ENCODE measurements at regions not wholly inside any gene's neighbourhood (a gene's known extent, or its start where the extent isn't known, plus 50 kb on each side); places are given as distances from the start of the nearest gene placed in this dataset.
"Not testable (repeated sequence)": the region's sequence is repeated elsewhere in the genome, so short reads cannot be mapped to it uniquely, and the experiment has no call there.

DNA sequence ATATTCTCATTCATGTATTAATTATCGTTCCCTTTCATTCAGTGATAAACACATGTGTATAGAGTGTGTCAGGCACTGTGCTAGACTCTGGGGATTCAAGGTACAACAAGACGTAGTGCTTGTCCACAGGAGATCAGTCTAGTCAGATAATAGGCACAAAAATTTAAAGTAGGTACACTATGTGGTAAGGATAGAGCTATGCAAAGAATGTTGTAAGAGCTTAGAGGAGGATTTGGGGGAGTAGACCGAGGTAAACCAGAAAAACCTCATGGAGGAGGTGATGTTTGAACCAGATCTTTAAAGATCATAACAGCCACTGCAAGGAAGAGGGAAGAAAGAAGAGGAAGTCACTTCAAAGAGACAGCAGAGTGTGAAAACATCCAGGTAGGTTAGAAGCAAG, 256.9 kb upstream of the DDX18 start:
- no peaks in the 10 kb centered on the region for H3K36me3 Mint-ChIP-seq
- DNase-seq (ENCODE audit: low spot score in 2 of 2) (no peak), ATAC-seq (no peak)
- peaks cover 5% of the 10 kb centered on the region for H3K9me3 Mint-ChIP-seq
- no peaks in the 10 kb centered on the region for H3K4me1 Mint-ChIP-seq
- H3K27ac Mint-ChIP-seq = no peak overlapping the region
- no peak overlapping the region for H3K4me3 Mint-ChIP-seq

DNA sequence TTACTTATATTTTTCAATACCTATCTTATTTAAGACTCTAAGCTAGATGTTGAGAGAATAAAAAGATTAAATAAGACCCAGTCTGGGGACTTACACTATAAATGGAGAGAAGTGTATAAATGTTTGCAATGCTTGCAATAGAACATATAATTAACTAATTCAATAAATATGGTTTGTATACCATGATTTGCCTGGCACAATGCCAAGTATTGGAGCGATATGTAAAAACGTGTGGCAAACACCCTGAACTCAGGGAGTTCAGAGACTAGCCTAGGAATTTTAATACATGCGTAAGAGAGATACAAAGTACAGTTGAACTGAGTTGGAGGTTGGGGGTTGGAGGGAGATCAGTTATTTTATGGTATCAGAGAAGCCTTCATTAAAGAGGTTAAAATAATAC, 251.8 kb upstream of the DDX18 start:
- DNase-seq (ENCODE audit: low spot score in 2 of 2) (no peak), ATAC-seq (no peak)
- H3K27ac Mint-ChIP-seq = no peak overlapping the region
- H3K4me3 Mint-ChIP-seq = no peak overlapping the region
- H3K36me3 Mint-ChIP-seq = no peaks in the 10 kb centered on the region
- H3K4me1 Mint-ChIP-seq = no peaks in the 10 kb centered on the region
- peaks cover 7% of the 10 kb centered on the region for H3K9me3 Mint-ChIP-seq

DNA sequence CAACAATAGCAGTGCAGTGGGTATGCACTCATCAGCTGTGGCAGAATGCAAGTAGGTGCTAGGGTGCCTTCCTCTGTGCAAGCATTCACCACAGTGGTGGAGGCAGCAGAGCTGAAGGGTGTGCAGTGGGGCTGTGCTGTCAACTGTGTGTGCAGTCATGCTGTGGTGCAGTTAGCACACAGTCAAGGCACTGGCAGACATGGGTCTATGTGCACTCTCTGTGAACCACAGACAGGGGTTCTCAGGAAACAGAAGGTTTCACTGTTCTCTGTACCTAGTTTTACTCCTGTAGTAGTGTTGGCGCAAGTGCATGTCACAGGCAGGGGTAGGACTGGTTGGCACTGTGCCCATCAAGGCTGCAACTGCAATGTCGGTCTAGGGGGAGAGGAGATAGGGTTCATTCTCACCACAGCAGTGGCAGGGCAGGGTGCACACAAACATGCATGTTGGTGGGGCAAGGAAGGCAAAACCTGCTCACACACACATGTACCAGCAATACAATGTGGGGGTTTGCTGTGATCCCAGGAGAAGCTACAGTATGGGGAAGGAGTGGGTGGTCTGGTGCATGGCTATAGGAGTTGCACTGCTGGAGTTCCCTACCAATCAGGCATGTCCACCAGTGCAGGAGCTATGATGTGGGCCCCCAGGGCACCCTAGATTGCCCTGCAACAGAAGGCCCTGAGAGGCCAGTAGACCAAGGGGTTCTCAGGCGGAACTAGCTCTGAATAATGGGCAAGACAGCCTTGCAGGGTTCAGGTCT, 242.7 kb upstream of the DDX18 start:
- Mint-ChIP-seq H3K27ac (no peak overlapping the region), H3K36me3 (no peaks in the 10 kb centered on the region), H3K4me1 (no peaks in the 10 kb centered on the region), H3K4me3 (no peak overlapping the region), H3K9me3 (peaks cover 15% of the 10 kb centered on the region)
- ATAC-seq = no peak
- no peak for DNase-seq (ENCODE audit: low spot score in 2 of 2)

DNA sequence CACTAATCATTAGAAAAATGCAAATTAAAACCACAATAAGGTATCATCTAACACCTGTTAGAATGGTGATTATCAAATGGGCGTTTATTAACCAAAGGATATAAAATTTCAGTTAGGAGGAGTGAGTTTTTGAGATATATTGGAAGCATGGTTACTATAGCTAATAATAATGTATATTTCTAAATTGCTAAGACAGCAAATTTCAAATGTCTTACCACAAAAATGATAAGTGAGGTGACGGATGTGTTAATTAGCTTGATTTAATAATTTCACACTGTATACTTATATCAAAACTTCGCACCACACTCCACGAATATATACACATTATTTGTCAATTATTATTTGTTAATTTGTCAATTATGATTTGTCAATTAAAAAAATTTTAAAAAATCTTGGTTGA, 227.2 kb upstream of the DDX18 start:
- no peak overlapping the region for H3K27ac Mint-ChIP-seq
- DNase-seq (ENCODE audit: low spot score in 2 of 2) (no peak), ATAC-seq (no peak)
- no peak overlapping the region for H3K4me3 Mint-ChIP-seq
- no peaks in the 10 kb centered on the region for H3K36me3 Mint-ChIP-seq
- H3K4me1 Mint-ChIP-seq = no peaks in the 10 kb centered on the region
- H3K9me3 Mint-ChIP-seq = peaks cover 10% of the 10 kb centered on the region

DNA sequence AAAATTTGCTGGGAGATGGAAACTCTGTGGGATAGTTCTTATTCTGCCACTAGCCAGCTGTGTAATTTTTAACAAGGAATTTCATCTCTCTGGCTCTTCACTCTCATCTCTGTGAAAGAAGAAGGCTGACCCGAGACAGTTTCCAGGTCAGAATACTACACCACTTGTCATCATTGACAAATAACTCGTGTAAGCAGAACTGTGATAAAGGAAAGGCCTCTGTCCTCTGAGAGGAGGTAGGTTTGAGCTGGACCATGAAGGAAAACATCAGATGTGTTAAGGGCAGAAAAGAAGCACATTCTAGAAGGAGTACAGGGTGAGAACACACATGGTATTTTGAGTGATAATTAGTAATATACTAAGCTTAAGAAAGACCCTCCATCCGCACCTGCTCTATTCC, 211.4 kb upstream of the DDX18 start:
- Mint-ChIP-seq H3K36me3 (no peaks in the 10 kb centered on the region), H3K27ac (no peak overlapping the region), H3K9me3 (peaks cover 7% of the 10 kb centered on the region), H3K4me1 (no peaks in the 10 kb centered on the region), H3K4me3 (no peak overlapping the region)
- DNase-seq (ENCODE audit: low spot score in 2 of 2) (no peak), ATAC-seq (no peak)

DNA sequence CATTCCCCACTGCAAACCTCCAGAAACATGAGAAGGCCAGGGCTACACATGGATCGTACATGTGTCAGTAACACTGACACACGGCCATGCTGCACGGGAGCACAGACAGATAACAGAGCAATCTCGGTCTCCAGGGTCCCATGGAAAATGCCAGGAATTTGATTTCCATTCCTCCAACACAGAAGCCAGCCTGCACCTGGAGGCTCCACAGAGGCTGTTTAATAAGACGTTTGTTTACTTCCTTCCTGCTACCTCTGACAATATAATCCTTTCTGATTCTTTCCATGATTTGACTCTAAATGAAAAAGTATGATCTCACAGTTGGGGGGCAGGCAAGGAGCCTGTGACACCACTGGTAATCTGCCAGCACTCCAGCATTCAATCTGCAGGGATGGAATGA, 210.9 kb upstream of the DDX18 start:
- no peak overlapping the region for H3K4me3 Mint-ChIP-seq
- no peaks in the 10 kb centered on the region for H3K4me1 Mint-ChIP-seq
- ATAC-seq (no peak), DNase-seq (ENCODE audit: low spot score in 2 of 2) (no peak)
- H3K36me3 Mint-ChIP-seq = no peaks in the 10 kb centered on the region
- H3K9me3 Mint-ChIP-seq = peaks cover 6% of the 10 kb centered on the region
- no peak overlapping the region for H3K27ac Mint-ChIP-seq

DNA sequence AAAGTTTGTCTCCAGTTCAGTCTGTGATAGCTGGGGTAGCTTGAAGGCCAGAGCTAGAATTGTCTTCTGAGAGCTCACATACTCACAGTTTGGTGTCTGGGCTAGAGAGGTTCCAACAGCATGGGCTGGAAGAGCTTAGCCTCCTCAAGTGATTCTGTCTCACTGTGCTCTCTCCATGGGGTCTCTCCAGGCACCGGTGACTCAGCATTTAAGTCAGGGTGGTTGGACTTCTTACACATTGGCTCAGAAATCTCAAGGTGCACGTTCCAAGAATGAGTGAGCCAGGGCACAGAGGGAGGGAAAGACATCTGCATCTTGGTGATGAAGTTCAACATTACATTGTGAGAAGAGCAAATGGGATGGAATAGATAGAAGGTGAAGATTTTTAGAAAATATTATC, 207.3 kb upstream of the DDX18 start:
- peaks cover 4% of the 10 kb centered on the region for H3K9me3 Mint-ChIP-seq
- no peak for DNase-seq (ENCODE audit: low spot score in 2 of 2)
- ATAC-seq = no peak
- no peak overlapping the region for H3K27ac Mint-ChIP-seq
- no peak overlapping the region for H3K4me3 Mint-ChIP-seq
- H3K36me3 Mint-ChIP-seq = no peaks in the 10 kb centered on the region
- no peaks in the 10 kb centered on the region for H3K4me1 Mint-ChIP-seq

DNA sequence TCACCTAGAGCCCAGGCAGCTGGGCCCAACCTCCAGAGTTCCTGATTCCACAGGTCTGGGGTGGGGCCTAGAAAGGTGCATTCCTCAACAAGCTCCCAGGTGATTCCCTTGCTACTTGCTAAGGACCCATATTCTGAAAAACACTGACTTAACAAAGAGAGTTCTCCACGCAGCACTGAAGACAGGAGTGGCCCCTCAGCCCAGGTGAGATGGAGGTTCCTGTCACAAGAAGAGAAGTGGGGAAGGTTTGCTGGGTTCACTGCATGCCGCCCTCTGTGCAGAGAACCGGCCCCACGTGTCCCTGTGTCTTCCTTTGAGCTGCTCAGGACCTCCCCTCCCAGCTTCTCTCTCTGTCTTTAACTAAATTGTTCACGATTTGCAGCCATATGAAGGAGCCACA, 201.4 kb upstream of the DDX18 start:
- DNase-seq (ENCODE audit: low spot score in 2 of 2) (no peak), ATAC-seq (no peak)
- Mint-ChIP-seq H3K36me3 (no peaks in the 10 kb centered on the region), H3K9me3 (peaks cover 12% of the 10 kb centered on the region), H3K27ac (no peak overlapping the region), H3K4me1 (no peaks in the 10 kb centered on the region), H3K4me3 (no peak overlapping the region)

DNA sequence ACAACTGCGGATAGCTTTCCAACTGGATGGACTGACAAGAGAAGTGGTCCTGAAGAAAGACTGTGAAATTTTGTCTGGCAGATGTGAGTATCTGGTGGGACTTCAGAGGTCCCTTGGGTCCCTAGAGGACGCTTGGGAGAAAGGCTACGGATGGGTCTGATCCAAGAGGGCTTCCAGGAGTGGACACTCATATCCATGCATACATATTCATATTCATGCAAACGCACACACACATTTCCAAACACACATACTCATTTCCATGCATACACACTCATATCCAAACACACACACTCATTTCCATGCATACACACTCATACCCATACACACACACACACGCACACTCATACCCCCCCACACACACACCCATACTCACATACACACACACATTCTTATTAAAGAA, 200.2 kb upstream of the DDX18 start:
- H3K36me3 Mint-ChIP-seq = no peaks in the 10 kb centered on the region
- ATAC-seq (no peak), DNase-seq (ENCODE audit: low spot score in 2 of 2) (no peak)
- no peaks in the 10 kb centered on the region for H3K4me1 Mint-ChIP-seq
- H3K27ac Mint-ChIP-seq = no peak overlapping the region
- no peak overlapping the region for H3K4me3 Mint-ChIP-seq
- H3K9me3 Mint-ChIP-seq = peaks cover 12% of the 10 kb centered on the region

DNA sequence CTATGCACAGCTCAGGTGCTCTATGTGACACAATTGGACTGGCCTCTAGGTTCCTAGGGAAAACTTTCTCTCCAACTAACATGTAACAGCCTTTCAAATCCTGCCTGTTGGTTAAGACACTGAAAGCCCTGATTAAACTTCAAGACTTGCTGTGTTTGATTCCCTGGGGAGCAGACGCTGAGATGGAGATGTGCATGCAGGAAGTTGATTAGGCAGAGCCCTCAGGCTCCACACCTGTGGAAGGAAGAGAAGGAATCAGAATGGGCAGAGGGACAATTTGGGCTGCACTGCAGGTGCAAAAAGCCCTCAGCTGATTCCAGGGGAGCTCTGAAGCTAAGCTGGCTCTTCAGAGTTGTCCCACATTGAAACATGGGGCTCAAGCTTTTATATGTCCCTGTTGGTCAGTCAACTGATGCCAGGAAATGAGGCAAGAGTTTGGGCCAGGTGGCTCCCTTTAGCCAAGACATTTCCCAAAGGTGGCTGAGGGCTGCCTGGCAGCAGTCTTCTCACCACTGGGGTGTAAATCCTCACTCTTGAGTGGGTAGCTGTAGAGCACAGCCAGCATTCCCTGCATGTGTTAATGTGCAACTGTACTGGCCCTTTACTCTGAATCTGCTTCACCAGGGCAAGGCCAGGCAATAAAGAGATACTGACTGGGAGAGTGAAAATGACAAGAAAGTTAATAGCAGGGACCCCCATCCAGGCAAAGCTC, 199.5 kb upstream of the DDX18 start:
- Mint-ChIP-seq H3K4me1 (no peaks in the 10 kb centered on the region), H3K36me3 (no peaks in the 10 kb centered on the region), H3K27ac (no peak overlapping the region), H3K9me3 (peaks cover 7% of the 10 kb centered on the region), H3K4me3 (no peak overlapping the region)
- ATAC-seq (no peak), DNase-seq (ENCODE audit: low spot score in 2 of 2) (no peak)

DNA sequence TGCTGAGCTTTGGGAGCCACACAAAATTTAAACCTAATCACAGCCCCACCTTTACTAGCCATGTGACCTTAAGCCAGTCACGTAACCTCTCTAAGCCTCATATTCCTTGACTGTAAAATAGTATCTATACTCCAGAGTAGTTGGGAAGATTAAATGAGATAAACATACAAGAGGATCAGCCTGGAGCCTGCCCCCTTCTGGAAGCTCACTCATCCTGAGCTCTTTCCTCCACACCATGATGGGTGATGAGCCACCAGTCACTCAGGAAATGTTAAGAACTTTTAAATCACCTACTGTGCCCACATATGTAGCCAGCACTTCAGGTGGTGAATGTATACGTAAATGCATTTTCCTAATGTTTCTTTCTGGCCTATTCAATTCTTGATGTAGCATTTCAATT, 195.9 kb upstream of the DDX18 start:
- Mint-ChIP-seq H3K4me1 (no peaks in the 10 kb centered on the region), H3K27ac (no peak overlapping the region), H3K9me3 (peaks cover 7% of the 10 kb centered on the region), H3K4me3 (no peak overlapping the region), H3K36me3 (no peaks in the 10 kb centered on the region)
- no peak for DNase-seq (ENCODE audit: low spot score in 2 of 2)
- no peak for ATAC-seq

DNA sequence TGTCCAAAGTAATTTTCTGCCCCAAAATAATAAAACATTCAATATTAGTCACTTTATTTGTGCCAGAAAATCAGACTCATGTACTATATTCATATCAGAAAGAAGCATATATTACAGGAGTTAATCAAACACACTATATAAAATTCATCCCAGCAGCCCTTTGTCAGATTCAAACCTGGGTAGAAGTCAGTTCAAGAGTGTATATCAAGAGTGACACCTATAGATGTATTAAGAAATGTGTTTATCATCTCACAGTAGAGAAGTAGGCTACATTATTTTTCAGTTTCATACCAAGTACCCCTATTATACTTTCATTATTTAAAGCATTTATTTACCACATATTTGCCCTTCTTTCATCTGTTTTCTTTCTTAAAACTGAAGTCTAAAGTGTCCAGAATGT, 193.2 kb upstream of the DDX18 start:
- Mint-ChIP-seq H3K4me3 (no peak overlapping the region), H3K27ac (no peak overlapping the region), H3K36me3 (no peaks in the 10 kb centered on the region), H3K9me3 (peaks cover 5% of the 10 kb centered on the region), H3K4me1 (no peaks in the 10 kb centered on the region)
- DNase-seq (ENCODE audit: low spot score in 2 of 2) (no peak), ATAC-seq (no peak)

DNA sequence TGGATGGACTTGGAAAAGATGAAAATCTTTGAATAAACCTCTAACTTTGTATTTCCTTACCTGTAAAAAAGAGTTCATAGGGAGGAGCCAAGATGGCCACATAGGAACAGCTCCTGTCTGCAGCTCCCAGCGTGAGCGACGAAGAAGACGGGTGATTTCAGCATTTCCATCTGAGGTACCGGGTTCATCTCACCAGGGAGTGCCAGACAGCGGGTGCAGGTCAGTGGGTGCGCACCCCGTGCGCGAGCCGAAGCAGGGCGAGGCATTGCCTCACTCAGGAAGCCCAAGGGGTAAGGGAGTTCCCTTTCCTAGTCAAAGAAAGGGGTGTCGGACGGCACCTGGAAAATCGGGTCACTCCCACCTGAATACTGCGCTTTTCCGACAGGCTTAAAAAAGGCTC, 191.3 kb upstream of the DDX18 start:
- not testable (repeated sequence) for ATAC-seq

DNA sequence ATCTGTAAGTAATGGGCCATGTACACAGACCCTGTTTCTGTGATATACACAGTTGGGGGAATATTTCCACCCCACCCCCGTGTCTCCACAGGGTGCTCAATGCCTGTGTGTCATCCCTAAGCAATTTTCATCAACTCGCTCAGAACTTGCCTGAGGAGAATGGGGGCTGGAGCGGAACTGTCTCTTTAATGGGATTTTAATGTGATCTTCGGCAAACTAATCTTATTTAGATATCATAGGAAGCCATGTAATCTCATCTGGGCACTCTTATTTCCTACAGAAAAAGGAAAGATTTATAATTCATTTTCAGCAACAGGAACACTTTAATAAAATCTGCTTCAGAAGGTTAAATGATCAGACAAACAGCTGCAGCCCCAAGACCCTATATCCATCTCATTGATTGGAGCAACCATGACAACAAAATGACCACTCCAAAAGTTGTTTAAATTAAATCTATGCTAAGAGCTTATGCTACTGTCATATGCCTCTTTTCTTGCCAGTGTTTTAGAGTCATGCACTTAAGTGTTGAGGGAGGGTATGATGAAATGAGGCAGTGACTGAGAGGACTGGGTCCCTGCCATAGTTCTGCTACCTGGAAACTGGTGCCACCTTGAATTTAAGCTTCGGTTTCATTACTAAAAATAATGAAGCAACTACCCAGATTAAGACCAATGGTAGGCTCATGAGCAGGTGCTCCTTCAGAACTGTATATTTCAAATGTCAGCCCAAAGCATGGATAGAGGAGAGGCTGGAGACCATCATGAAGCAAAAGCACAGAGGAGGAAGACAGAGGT, 183.1 kb upstream of the DDX18 start:
- Mint-ChIP-seq H3K4me3 (no peak overlapping the region), H3K9me3 (no peaks in the 10 kb centered on the region), H3K36me3 (no peaks in the 10 kb centered on the region), H3K27ac (no peak overlapping the region), H3K4me1 (no peaks in the 10 kb centered on the region)
- DNase-seq (ENCODE audit: low spot score in 2 of 2) (no peak), ATAC-seq (no peak)

More for the DNA sequence above, 191.3 kb upstream of the DDX18 start:
- not testable (repeated sequence) for H3K4me3 Mint-ChIP-seq; H3K9me3 Mint-ChIP-seq; H3K27ac Mint-ChIP-seq; H3K36me3 Mint-ChIP-seq; DNase-seq (ENCODE audit: low spot score in 2 of 2); H3K4me1 Mint-ChIP-seq

DNA sequence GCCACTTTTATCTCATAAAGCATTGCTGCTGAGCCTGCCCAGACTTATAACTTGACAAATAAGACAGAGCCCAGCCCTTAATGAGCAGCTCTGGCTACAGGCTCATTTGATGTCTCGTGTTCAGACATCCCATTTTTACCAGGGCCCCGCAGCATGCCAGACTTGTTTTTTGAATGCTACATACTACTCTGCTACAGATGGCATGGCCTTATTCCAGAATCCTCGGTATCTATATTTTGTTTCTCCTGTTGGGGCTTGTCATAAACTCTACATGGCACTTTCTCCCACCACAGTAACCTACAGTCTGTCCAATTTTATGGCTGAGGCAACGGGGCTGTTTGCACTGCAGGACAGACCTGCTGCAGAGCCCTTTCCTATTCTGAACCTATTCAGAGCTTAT, 179.0 kb upstream of the DDX18 start:
- ATAC-seq (no peak), DNase-seq (ENCODE audit: low spot score in 2 of 2) (no peak)
- Mint-ChIP-seq H3K36me3 (no peaks in the 10 kb centered on the region), H3K27ac (no peak overlapping the region), H3K9me3 (no peaks in the 10 kb centered on the region), H3K4me1 (no peaks in the 10 kb centered on the region), H3K4me3 (no peak overlapping the region)

DNA sequence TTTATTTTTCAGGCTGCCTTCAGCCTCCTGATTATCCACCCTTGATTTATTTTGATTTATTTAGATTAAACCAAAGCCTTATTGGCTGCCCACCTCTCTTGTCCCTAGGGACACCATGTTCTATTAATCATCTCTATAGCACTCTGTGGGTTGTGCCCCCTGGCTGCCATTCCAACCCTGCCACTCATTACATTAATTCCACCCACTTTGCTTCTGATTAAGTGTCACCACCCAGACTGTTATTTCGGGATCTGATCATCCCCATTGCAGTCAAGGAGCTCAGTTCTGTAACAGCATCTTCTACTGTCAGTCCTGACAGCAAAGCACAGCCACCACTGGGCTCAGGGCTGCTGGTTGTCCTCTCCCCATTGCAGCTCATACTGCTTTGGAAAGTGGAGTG, 175.1 kb upstream of the DDX18 start:
- Mint-ChIP-seq H3K27ac (no peak overlapping the region), H3K36me3 (no peaks in the 10 kb centered on the region), H3K4me3 (no peak overlapping the region), H3K9me3 (no peaks in the 10 kb centered on the region), H3K4me1 (no peaks in the 10 kb centered on the region)
- ATAC-seq = no peak
- DNase-seq (ENCODE audit: low spot score in 2 of 2) = no peak
